NOMO-1 (cell line): ENCODE measurements at regions not wholly inside any gene's neighbourhood (a gene's known extent, or its start where the extent isn't known, plus 50 kb on each side); places are given as distances from the start of the nearest gene placed in this dataset.
"Not testable (repeated sequence)": the region's sequence is repeated elsewhere in the genome, so short reads cannot be mapped to it uniquely, and the experiment has no call there.

Source experiments
- DNase-seq, 2 experiments: peaks; one replicate each; lab custom pipeline; 2025; ENCODE audit not compliant: unreplicated experiment in 2 of 2; lab: John Stamatoyannopoulos, UW

- DNase-seq: no peak
Observed at GRCh38 chr7:91559947-91560346, 295.7 kb downstream of the FZD1 start.

GRCh38 chr7:91564101-91564500 is 299.9 kb downstream of the FZD1 start:
- no peak for DNase-seq

- DNase-seq: no peak
Observed at GRCh38 chr7:91564541-91564940, 300.3 kb downstream of the FZD1 start.

- DNase-seq: no peak
Observed at GRCh38 chr7:91565499-91566401, 301.5 kb downstream of the FZD1 start.

GRCh38 chr7:91566402-91566732 is 302.1 kb downstream of the FZD1 start:
- DNase-seq: no peak

GRCh38 chr7:91567081-91568012 is 303.1 kb downstream of the FZD1 start:
- no peak for DNase-seq

- DNase-seq: no peak
Observed at GRCh38 chr7:91568138-91568537, 303.9 kb downstream of the FZD1 start.

GRCh38 chr7:91569728-91570457 is 305.7 kb downstream of the FZD1 start:
- no peak for DNase-seq

- DNase-seq: no peak
Observed at GRCh38 chr7:91570560-91570959, 306.3 kb downstream of the FZD1 start.

GRCh38 chr7:91571601-91572000 is 307.4 kb downstream of the FZD1 start:
- no peak for DNase-seq

GRCh38 chr7:91573405-91573804 is 307.1 kb downstream of the MTERF1 start:
- DNase-seq: no peak

- DNase-seq: not testable (repeated sequence)
Observed at GRCh38 chr7:91576459-91576858, 304.0 kb downstream of the MTERF1 start.

GRCh38 chr7:91579837-91580236 is 300.7 kb downstream of the MTERF1 start:
- no peak for DNase-seq

GRCh38 chr7:91582799-91583477 is 297.6 kb downstream of the MTERF1 start:
- DNase-seq: no peak

- DNase-seq: peak; percentile 57 to 83
Observed at GRCh38 chr7:91596287-91596686, 284.2 kb downstream of the MTERF1 start.

- DNase-seq: no peak
Observed at GRCh38 chr7:91598791-91599190, 281.7 kb downstream of the MTERF1 start.

GRCh38 chr7:91600112-91600511 is 280.4 kb downstream of the MTERF1 start:
- no peak for DNase-seq

GRCh38 chr7:91603707-91604106 is 276.8 kb downstream of the MTERF1 start:
- DNase-seq: no peak

- DNase-seq: no peak
Observed at GRCh38 chr7:91608606-91609005, 271.9 kb downstream of the MTERF1 start.

- DNase-seq: no peak
Observed at GRCh38 chr7:91609525-91609924, 271.0 kb downstream of the MTERF1 start.
